Transverse colon (tissue), 4 donors: ENCODE measurements at regions not wholly inside any gene's neighbourhood (a gene's known extent, or its start where the extent isn't known, plus 50 kb on each side); places are given as distances from the start of the nearest gene placed in this dataset.

Source experiments
- CTCF ChIP-seq, 5 experiments: fragments of 200-600 bp in 3 of 5; fragments of 450-650 bp in 2 of 5; sonication (generic) in 3 of 5; IDR thresholded peaks; 1 replicate in 2 of 5; 2 replicates in 3 of 5; pipeline ENCODE4 v1.5.1; 2016 to 2017; ENCODE audit warnings: antibody characterized with exemption in 5 of 5, inconsistent platforms in 3 of 5, mild to moderate bottlenecking in 2 of 5, moderate library complexity in 1 of 5
- POLR2AphosphoS5 ChIP-seq, 3 donors: sonication (generic); formaldehyde crosslinking; IDR thresholded peaks; one replicate each; pipeline ENCODE4 v1.6.1; 2016; ENCODE audit warnings: antibody characterized with exemption in 3 of 3

- TF ChIP-seq CTCF (IDR thresholded peaks at IDR 0.05) (no peak), POLR2AphosphoS5 (IDR thresholded peaks at IDR 0.05) (no peak)
Measured at GRCh38 chr2:61707984-61708852, 145.6 kb downstream of the FAM161A start.
